GM21529 (cell line): ENCODE measurements at regions not wholly inside any gene's neighbourhood (a gene's known extent, or its start where the extent isn't known, plus 50 kb on each side); places are given as distances from the start of the nearest gene placed in this dataset.
"Not testable (repeated sequence)": the region's sequence is repeated elsewhere in the genome, so short reads cannot be mapped to it uniquely, and the experiment has no call there.

Experiments used
- ATAC-seq: cut with Tn5 transposase; IDR thresholded peaks from one replicate; pipeline ENCODE4 v1.9.1; 2021; ENCODE audit not compliant: unreplicated experiment

DNA sequence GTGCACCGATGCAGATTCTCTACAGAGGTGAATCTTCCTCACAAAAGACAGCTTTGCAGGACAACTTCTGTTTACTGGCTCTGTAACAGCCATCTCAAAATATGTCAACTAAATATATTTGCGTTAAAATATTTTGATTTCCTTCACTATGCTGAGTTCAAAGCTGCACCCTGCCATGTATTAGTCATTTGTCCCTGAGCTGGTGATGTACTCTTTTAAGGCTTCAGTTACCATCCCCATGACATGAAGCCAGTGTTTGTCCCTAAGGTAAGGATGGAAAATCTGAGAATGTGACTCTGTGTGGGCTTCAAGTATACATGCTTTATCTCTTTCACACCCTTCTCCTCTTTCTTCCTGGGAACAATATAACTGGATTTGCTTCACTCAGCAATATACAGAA lies 70.2 kb upstream of the BTG3 start:
- no peak for ATAC-seq

DNA sequence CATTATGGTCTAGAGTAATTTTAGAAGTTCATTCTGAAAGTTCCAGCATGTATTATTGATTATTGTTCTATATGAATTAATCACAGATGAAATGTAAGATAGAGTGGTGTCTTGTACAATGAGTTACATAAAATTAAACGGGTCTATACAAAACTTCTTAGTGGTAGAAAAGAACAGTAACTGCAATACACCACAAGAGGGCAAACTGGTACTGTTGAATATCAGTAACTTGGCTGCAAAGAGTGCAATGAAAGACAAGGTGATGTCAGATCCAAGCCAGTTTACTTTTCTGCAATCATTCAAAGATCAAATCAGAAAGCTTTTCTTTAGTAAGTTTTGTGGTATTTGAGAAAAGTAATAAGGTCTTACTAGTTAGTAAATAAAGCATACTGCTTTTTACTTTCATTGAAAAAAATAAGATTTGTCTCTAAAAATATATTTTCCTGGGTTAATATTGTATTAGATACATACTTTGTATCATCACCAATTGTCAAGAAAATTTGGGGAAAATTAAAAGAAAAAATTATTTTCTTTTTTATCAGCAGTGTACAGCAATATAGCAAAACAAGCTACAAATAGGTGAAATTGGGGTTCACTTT lies 66.4 kb upstream of the BTG3 start:
- ATAC-seq = peak; percentile 94

DNA sequence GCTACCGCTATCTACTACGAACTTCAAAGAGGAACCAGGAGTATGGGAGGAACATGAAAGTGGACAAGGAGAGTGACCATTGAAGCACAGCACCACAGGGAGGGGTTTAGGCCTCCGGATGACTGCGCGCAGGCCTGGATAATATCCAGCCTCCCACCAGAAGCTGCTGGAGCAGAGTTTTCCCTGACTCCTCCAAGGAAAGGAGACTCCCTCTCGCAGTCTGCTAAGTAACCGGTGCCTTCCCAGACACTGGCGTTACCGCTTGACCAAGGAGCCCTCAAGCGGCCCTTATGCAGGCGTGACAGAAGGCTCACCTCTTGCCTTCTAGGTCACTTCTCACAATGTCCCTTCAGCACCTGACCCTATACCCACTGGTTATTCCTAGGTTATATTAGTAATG lies 64.2 kb upstream of the BTG3 start:
- not testable (repeated sequence) for ATAC-seq

DNA sequence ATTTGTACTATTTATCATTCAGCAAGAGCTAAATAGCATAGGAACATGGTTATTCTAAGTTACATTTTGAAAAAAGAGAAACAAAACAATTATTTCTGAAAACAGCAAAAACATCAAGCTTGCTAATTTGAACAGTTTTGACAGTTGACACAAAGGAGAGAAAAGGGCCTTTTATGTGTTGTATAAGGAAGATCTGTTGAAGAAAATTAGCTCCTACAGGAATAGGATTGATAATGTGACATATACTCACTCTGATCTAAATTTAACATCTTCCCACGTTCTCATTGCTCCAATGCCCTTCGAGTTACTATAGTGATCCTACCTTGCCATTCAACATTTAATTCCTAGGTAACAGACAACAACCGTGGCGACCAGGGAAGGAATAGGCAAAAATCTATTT lies 61.4 kb upstream of the BTG3 start:
- no peak for ATAC-seq

DNA sequence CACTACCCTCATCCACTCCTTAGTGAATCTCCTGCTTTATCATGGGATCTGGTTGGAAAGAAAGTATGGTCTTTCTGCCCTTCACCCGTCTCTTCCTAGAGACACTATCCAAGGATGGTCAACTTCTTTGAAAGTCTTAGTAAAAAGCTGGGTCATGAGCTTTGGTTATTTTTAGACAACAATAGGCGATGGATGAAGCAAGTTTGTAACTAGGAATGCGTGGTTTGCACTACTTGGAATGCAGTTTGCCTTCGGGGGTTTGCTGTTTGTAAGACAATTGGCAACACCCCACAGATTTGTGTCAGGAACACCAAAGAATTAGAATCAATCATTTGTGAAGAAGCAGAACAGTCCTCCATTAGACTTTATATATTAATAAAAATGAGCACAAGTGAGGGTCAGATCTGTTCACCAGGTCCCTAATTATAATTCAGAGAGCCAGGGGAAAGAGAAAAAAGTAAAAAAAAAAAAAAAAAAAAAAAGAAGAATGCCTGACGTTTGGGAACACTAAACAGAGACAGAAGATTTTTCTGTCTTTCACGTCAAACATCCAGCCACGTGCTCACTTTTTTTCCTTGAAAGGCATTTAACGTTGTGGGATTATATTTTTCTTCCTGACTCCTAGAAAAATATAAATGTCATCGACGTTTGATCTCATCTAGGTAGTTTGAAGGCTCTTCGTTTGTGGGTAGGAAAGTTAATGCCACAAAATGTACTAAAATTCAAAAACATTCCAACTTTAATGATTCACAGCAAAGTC lies 60.7 kb upstream of the BTG3 start:
- ATAC-seq = no peak

DNA sequence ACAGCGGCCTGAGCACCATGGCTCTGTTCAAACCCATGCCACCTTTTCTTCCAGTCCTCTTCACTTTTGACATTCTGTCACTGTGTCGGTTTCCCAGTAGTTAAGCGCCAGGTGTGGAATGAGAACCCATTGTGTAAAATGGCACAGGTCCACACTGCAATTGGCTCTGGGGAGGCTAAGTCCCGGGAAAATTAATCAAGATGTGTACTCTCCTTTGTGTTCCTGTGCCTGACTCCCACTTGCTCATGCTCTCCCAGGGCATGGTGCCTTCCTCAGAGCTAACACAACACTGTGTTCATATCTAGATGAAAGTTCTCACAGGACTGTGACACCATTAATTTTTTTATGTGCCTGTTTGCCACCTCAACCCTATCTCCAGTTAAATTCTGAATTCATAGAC lies 59.0 kb upstream of the BTG3 start:
- no peak for ATAC-seq

DNA sequence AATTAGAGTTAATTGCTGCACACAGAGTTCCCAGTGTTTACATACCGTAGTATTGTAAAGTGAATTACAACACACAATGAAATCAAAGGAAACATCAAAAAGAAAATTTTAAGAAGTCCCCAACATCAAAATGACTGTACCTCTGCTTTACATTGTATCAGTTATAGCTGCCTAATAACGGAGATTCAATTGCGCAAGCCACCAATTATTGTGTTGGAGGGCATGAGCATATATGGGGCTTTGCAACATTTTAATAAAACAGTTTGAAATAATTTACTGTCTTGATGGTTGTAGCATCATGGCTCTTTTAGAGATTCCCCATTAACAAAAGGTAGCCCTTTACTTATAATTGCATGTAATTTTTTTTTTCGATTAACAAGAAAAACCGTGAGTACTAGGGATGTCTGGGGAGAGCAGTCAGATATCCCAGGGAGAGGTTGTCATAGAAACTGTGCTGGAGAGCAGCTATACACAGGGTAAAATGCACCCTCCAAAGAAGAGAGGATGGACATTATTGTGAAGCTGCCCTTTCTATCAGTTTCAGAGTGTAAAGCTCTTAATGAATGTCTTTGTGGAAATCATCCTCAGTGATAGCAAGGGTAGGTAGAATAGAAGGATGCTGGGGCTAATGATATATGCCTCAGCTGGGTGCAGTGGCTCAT lies 55.9 kb upstream of the BTG3 start:
- ATAC-seq = no peak

DNA sequence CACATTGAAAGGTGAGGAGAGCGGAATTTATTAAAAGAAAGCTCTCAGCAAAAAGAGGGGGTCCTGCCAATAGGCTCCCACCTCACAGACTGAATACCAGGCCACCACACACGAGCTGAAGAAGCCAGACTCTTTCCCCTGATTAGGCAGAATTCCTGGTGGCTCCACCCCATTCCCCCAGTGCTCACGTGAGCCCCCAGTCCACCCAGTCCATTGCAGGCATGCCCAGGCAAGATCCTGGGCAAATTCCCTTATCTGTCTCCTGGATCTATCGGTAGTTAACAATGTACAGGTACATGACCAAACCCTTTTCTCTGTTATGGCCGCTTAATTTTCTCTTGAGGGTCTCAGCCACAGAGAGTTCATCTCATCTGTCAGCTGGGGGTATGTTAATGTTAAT lies 54.6 kb upstream of the BTG3 start:
- ATAC-seq = no peak
